ENCODE measurements at regions not wholly inside any gene's neighbourhood (a gene's known extent, or its start where the extent isn't known, plus 50 kb on each side); places are given as distances from the start of the nearest gene placed in this dataset.

- TF ChIP-seq CTCF (IDR thresholded peaks at IDR 0.05) (no peak), POLR2A (IDR thresholded peaks at IDR 0.05) (no peak)
Observed at GRCh38 chr5:60540856-60541805, 158.8 kb downstream of the DEPDC1B start.
